ENCODE measurements at regions not wholly inside any gene's neighbourhood (a gene's known extent, or its start where the extent isn't known, plus 50 kb on each side); places are given as distances from the start of the nearest gene placed in this dataset.

GRCh38 chr4:11618666-11619282 is 190.1 kb upstream of the HS3ST1 start:
- Histone ChIP-seq H3K27ac (no peak overlapping the region), H3K4me1 (peaks cover 0 to 3% (median 0%) of the 10 kb centered on the region in 4 donors), H3K4me3 (no peak overlapping the region), H3K9me3 (no peaks in the 10 kb centered on the region), H3K36me3 (no peaks in the 10 kb centered on the region), H3K27me3 (no peaks in the 10 kb centered on the region)
- TF ChIP-seq CTCF (IDR thresholded peaks at IDR 0.05) (no peak), POLR2AphosphoS5 (IDR thresholded peaks at IDR 0.05) (no peak), EP300 (IDR thresholded peaks at IDR 0.05) (peak in 1 of 4 donors; percentile 30), POLR2A (IDR thresholded peaks at IDR 0.05) (no peak)
- 41 to 61% methylated on average over 2 of the region's 2 CpGs for WGBS, 2 donors
- ATAC-seq (ENCODE audit: low FRiP score in 2 of 2) (no peak), DNase-seq (no peak)

- Histone ChIP-seq H3K4me3 (no peak overlapping the region), H3K4me1 (peaks cover 0 to 3% (median 0%) of the 10 kb centered on the region in 4 donors), H3K9me3 (no peaks in the 10 kb centered on the region), H3K27ac (no peak overlapping the region), H3K36me3 (no peaks in the 10 kb centered on the region), H3K27me3 (no peaks in the 10 kb centered on the region)
- DNase-seq (no peak), ATAC-seq (ENCODE audit: low FRiP score in 2 of 2) (no peak)
- no peak for TF ChIP-seq CTCF (IDR thresholded peaks at IDR 0.05)
- no peak for TF ChIP-seq POLR2A (IDR thresholded peaks at IDR 0.05)
- TF ChIP-seq EP300 (IDR thresholded peaks at IDR 0.05): no peak
- TF ChIP-seq POLR2AphosphoS5 (IDR thresholded peaks at IDR 0.05): no peak
- 91 to 97% methylated on average over 4 of the region's 4 CpGs for WGBS, 2 donors
These were observed 188.2 kb upstream of the HS3ST1 start for GRCh38 chr4:11616856-11617255.

- Histone ChIP-seq H3K4me3 (no peak overlapping the region), H3K36me3 (no peaks in the 10 kb centered on the region), H3K4me1 (peaks cover 0 to 3% (median 0%) of the 10 kb centered on the region in 4 donors), H3K27ac (no peak overlapping the region), H3K9me3 (no peaks in the 10 kb centered on the region), H3K27me3 (no peaks in the 10 kb centered on the region)
- 59 to 64% methylated on average over 7 of the region's 7 CpGs for WGBS, 2 donors
- no peak for TF ChIP-seq EP300 (IDR thresholded peaks at IDR 0.05)
- no peak for TF ChIP-seq POLR2AphosphoS5 (IDR thresholded peaks at IDR 0.05)
- TF ChIP-seq POLR2A (IDR thresholded peaks at IDR 0.05): no peak
- TF ChIP-seq CTCF (IDR thresholded peaks at IDR 0.05): no peak
- DNase-seq (no peak), ATAC-seq (ENCODE audit: low FRiP score in 2 of 2) (no peak)
These were observed 186.9 kb upstream of the HS3ST1 start for GRCh38 chr4:11615601-11616000.

DNA sequence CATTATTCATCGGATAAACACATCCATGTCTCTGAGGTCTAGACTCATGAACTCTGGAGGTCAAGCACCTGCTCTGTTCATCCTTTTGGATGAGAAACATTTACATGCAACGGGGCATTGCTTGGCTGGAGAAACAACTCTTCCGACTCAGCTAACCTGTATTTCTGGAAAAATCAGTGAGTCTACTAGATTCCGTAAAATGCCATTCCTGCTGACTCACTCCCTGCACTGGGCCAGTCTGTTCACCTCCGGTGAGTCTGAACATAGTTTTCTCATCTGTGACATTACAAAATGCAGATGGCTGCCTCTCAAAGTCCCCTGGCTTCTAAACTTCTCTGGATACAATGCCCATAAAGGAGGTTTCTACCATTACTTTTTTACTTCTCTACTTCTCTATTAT is 185.7 kb upstream of the HS3ST1 start:
- 72 to 83% methylated on average over 5 of the region's 5 CpGs for WGBS, 2 donors
- H3K27ac ChIP-seq: no peak overlapping the region
- H3K4me1 ChIP-seq: peaks cover 0 to 3% (median 0%) of the 10 kb centered on the region in 4 donors
- no peaks in the 10 kb centered on the region for H3K36me3 ChIP-seq
- TF ChIP-seq POLR2AphosphoS5 (IDR thresholded peaks at IDR 0.05): no peak
- TF ChIP-seq EP300 (IDR thresholded peaks at IDR 0.05): no peak
- TF ChIP-seq POLR2A (IDR thresholded peaks at IDR 0.05): no peak
- TF ChIP-seq CTCF (IDR thresholded peaks at IDR 0.05): no peak
- ATAC-seq (ENCODE audit: low FRiP score in 2 of 2) (no peak), DNase-seq (no peak)
- no peaks in the 10 kb centered on the region for H3K9me3 ChIP-seq
- H3K4me3 ChIP-seq: no peak overlapping the region
- H3K27me3 ChIP-seq: no peaks in the 10 kb centered on the region

DNA sequence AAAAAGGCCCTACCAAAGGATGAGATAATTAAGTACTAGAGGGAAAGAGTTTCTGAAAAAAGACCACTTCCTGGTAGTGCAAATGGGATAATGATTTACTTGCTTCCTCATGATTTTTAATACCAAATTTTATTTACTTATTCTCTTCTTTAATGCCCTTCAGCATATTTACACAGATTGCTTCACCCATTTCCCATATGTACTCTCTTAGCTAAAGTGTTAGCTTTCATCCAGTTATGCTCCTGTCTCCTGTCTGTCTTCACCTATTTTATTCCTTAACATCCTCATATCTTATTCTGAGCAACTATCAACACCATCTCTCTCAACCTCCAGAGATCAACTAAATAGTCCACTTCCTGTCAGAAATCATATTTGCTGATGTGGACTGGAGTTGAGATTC is 183.2 kb upstream of the HS3ST1 start:
- no peak overlapping the region for H3K4me3 ChIP-seq
- H3K9me3 ChIP-seq: no peaks in the 10 kb centered on the region
- no peak for DNase-seq
- H3K36me3 ChIP-seq: no peaks in the 10 kb centered on the region
- TF ChIP-seq EP300 (IDR thresholded peaks at IDR 0.05) (peak in 1 of 4 donors; percentile 49), POLR2A (IDR thresholded peaks at IDR 0.05) (no peak)
- no peak for ATAC-seq (ENCODE audit: low FRiP score in 2 of 2)
- no peaks in the 10 kb centered on the region for H3K4me1 ChIP-seq
- no peak overlapping the region for H3K27ac ChIP-seq
- no peaks in the 10 kb centered on the region for H3K27me3 ChIP-seq
